Ecto neural progenitor cell (in vitro differentiated cells): ENCODE measurements at regions not wholly inside any gene's neighbourhood (a gene's known extent, or its start where the extent isn't known, plus 50 kb on each side); places are given as distances from the start of the nearest gene placed in this dataset.
"Not testable (repeated sequence)": the region's sequence is repeated elsewhere in the genome, so short reads cannot be mapped to it uniquely, and the experiment has no call there.

ENCODE experiments used
- DNase-seq: peaks from one replicate; pipeline ENCODE4 v3.0.0-alpha.2; 2018; ENCODE audit warnings: low spot score

DNA sequence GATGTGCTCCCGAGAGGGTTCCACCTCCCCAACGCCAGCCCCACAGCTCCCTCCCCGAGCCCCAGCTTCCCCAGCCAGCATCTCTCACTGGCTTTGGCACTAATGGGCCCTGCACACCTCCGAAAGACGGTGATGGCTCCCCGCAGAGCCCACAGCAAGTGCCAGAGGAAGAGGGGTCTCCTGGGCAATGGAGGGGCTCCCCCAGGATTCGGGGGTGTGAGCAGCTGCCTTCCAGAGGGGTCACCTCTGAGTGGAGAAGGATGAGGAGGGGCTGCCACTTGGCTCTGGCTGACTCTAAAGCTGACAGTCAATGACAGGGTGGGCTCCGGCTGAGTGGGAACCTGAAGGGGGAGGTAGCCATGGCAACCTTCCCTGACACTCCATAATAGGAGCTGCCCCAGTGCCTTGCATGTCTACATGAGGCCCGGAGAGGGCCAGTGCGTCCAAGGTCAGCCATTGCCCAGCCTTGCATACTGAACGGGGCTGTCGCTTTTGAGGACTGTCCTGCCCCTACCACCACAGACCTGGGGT, 98.6 kb upstream of the SYT13 start:
- DNase-seq: no peak

GRCh38 chr11:45384016-45384415, 97.9 kb upstream of the SYT13 start:
- no peak for DNase-seq

- no peak for DNase-seq
Measured at GRCh38 chr11:45383224-45383623, 97.1 kb upstream of the SYT13 start.

DNA sequence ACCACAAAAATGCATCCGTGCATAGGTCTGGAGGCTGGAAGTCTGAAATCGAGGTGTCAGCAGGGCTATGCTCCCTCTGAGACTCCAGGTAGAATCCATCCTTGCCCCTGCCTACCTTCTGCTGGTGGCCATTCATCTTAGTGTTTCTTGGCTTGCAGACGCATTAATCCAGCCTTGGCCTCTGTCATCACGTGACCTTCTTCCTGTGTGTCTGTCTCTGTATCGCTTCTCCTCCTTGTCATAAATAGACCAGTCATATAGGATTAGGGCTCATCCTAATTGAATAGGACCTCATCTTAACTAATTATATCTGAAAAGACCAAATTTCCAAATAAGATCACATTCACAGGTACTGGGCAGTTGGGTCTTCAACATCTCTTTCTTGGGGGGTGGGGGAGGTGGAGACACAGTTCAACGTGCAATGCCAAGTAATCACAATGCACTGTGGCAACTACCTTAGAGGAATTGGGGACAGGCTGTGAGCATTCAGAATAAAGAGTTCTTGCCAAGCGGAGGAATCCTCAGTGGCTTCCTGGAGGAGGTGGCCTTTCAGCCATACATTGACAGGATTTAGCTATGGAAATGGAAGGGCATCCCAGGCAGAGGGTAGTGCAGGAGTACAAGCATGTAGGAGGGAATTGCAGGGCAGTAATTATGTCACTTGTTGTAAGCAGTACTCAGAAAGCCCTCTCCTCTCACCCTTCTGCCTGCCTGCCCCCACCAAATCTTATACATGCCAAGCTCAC, 96.2 kb upstream of the SYT13 start:
- no peak for DNase-seq

- DNase-seq: no peak
Measured at GRCh38 chr11:45379162-45379863, 93.2 kb upstream of the SYT13 start.

DNA sequence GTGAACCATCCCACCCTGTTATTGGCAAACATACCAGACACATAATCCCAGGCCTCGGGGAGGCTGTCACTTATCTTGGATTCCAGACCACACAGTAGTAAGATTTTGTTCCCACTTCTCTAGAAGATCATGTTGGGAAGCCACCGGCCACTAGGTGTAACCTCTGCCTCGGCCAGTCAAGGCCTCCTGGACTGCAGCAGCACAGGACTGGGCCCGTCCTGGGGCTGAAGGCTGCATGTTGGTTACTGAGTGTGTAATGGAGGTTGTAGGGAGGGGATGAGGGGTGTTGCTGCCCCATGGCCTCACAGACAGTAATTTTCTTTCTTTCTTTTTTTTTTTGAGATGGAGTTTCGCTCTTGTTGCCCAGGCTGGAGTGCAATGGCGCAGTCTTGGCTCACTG, 92.4 kb upstream of the SYT13 start:
- no peak for DNase-seq

GRCh38 chr11:45374653-45375059, 88.5 kb upstream of the SYT13 start:
- DNase-seq: no peak

- DNase-seq: no peak
Measured at GRCh38 chr11:45374130-45374529, 88.0 kb upstream of the SYT13 start.

DNA sequence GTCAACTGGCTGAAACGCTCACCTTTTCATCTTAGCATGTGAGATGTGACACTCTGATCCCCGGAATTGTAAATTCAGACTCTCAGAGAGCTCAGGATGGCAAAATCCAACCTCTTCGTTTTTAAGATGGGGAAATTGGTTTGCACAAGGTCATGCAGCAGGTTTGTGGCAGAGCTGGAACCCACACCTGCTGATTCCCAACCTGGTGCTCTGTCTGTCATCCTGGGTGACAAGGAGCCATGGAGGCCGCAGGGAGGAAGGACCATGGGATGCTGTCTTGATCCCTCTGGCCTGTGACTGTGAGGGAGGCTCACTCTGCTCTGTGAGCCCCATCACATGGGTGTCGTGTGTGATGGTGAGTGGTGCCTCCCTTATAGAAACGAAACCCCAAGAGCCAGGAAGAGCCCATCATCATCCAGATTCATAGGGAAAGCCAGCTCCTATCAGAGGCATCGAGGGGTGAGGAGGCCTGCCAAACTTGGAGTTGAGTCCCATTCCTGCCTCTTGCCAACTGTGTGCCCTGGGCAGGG, 87.4 kb upstream of the SYT13 start:
- no peak for DNase-seq

- DNase-seq: not testable (repeated sequence)
Measured at GRCh38 chr11:45372414-45372813, 86.3 kb upstream of the SYT13 start.

- DNase-seq: peak; percentile 90
Measured at GRCh38 chr11:45371251-45372115, 85.3 kb upstream of the SYT13 start.

GRCh38 chr11:45369313-45369712, 83.2 kb upstream of the SYT13 start:
- no peak for DNase-seq

- no peak for DNase-seq
Measured at GRCh38 chr11:45368697-45369096, 82.6 kb upstream of the SYT13 start.

GRCh38 chr11:45366619-45367190, 80.6 kb upstream of the SYT13 start:
- no peak for DNase-seq

DNA sequence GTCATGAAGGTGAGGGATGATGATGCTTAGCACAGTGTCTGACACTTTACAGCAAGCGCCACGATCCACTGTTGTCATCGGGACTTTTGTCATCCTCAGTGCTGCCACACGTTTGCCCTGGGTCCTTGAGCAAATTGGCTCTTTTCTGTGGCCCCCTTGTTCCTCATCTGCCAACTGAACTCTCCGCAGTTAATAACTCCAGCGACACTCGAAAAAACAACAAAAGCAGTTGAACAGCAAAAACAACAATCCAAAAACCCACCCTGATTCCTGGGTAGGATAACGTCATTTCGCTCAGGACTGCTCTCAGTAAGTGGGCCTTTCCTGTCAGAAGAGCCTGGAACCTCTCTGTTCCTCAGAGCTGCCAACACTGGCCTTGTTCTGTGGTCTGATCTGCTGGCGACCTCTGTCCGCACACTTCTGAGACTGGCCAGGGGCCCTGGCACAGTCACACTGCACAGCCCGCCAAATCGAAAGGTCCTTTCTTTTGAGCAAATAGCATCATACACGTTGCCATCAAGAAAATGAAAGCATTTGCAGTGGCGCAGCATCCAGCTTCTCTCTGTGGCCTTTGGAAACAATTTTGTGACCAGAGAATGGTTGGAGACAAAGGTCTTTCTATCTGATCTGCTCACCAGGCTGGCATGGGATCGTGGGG, 79.9 kb upstream of the SYT13 start:
- no peak for DNase-seq

DNA sequence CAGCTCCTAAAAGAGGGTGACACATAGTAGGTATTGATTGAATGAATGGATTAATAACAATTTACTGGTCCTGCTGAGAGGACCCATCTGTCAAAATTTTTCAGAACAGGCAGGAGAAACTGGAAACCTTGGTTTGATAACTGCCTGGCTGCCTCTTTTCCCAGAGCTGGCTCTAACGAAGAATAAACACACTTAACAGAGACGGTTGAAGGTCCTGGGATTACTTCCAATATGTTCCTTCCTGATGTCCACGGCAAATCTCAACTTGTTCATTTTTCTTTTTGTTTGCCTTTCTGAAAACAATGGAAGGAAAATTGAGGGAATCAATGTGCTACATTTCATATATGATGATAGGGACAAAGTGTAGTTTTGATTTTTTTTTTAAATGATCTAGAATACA, 76.5 kb upstream of the SYT13 start:
- no peak for DNase-seq

DNA sequence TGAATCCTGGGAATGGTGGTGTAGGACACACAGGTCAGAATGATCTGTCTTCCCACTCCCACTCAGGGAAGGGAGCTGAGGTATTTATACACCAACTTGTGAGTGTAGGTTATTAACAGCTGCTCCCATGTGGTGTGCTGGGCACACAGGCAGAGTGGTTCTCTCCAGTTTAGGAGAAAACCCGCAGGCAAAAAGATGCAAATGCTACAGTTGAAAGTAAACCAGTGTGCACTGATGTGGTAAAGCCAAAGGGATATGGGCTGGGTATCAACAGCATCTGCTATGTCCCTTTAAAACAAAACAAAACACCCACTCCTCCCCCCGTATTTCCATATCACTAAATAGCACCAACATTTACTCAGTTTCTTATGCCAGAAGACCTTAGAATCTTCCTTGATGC, 75.4 kb upstream of the SYT13 start:
- DNase-seq: no peak

DNA sequence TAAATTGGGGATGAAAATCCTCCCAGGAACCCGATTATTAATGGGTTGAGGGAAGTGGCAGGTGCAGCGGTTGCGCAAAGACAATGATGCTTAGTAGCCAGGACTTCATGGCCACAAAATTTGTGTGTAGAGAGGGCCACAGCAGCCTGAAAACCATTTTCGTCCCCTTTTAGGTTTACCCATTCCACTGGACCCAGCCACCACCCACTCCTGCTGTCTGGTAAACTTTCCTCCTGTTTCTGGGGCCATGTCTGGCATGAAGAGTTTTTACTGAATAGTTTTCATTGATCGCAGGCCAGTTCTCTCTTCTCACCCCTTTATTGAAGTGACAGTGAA, 69.5 kb upstream of the SYT13 start:
- no peak for DNase-seq

DNA sequence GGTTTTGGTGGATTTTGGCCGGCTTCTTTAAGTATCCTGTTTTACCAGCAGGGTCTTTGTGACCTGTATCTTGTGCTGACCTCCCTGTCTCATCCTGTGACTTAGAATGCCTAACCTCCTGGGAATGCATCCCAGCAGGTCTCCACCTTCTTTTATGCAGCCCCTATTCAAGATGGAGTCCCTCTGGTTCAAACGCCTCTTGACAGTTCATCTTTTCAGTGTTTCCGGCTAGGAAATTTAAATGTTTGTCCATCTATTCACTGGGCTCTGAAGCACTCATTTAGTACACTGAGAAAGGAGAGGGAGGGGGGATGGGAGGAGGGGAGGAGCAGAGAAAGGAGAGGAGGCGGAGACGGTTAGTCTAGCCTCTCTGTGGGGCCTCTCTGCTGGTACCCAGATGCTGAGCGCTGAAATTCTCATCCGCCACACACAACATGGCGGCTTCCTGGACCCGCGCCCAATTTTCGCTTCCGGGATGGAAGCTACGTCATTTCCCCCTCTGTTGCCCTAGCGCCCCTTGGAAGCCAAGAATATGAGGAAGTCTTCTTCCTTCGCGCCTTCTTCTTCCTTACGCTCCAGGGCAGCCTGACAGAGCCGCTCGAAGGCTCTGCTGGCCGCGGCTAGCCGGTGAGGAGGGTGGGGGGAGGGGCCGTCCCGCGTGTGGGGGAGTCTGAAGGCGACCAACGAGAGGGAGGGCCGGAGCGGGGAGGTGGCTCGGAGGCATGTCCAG, 69.0 kb upstream of the SYT13 start:
- peak; percentile 93 for DNase-seq

DNA sequence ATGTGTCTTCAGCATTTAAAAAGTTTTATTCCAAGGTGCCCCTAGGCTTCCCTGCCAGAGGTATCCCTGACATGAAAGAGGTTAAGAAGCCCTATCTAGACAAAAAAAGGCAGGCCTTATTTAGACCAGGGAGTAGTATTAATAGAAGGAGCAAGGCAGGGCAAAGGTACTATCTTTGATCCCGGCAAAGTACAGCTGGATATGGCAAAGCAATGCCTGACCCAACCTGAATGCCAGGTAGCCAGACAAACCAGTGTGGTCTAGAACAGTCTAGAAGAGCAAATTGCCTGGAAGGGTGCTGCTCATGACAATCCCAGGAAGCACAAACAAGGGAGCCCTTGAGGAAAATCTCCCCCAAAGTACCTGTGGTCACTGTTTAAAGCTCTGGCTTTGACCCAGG, 62.6 kb upstream of the SYT13 start:
- no peak for DNase-seq
